GM19023 (cell line): ENCODE measurements at regions not wholly inside any gene's neighbourhood (a gene's known extent, or its start where the extent isn't known, plus 50 kb on each side); places are given as distances from the start of the nearest gene placed in this dataset.

ENCODE experiments used
- ATAC-seq: cut with Tn5 transposase; IDR thresholded peaks from one replicate; pipeline ENCODE4 v1.9.1; 2021; ENCODE audit warnings: mild to moderate bottlenecking, moderate library complexity; ENCODE audit not compliant: unreplicated experiment

DNA sequence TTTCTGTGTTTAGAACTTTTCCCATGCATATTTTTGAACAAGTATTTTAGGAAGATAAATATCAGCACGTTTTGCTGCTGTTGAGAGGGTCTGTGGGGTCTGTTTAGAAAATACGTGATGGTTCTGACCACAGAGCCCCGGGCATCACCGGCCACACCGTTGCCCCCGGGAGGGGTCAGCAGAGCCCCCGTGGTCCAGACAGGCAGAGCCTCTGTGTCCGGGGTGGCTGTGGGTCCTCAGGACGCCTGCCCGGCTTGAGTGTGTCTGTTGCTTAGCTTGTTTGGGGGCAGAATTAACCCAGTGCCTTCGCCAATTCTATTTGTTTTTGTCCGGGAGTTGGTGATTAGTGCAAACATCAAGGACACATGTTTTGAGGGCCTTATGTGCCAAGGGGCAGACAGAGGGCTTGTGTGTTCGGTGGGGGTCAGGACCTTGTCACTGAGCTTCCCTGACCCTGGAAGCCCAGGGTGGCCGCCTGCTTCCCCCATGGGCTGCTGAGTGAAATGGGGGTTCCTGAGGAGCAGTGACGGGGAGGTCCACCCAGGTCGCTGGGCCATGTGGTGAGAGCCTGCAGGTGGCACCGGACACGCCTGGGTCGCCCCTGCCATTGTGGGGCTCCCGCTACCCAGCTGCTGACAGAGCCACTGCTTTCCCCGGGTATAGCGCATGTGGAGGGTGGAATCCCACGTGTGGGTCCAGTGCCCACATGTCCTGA is 122.2 kb downstream of the SIK1 start:
- ATAC-seq = no peak

DNA sequence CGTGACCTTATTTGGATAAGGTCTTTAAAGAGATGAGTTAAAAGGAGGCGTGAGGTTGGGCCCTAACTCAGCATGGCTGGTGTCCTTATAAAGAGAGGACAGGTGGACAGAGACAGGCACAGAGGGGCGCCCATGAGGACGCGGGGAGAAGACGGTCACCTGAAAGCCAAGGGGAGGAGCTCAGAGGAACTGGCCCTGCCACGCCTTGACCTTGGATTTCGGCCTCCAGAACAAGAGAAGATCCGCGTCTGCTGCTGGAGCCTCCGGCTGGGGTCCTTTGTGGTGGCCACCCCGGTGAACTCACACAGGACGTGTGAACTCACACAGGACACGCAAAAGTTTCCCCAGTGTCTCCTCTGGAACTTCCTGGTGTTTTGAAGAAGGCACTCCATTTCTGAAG is 122.7 kb downstream of the SIK1 start:
- no peak for ATAC-seq

DNA sequence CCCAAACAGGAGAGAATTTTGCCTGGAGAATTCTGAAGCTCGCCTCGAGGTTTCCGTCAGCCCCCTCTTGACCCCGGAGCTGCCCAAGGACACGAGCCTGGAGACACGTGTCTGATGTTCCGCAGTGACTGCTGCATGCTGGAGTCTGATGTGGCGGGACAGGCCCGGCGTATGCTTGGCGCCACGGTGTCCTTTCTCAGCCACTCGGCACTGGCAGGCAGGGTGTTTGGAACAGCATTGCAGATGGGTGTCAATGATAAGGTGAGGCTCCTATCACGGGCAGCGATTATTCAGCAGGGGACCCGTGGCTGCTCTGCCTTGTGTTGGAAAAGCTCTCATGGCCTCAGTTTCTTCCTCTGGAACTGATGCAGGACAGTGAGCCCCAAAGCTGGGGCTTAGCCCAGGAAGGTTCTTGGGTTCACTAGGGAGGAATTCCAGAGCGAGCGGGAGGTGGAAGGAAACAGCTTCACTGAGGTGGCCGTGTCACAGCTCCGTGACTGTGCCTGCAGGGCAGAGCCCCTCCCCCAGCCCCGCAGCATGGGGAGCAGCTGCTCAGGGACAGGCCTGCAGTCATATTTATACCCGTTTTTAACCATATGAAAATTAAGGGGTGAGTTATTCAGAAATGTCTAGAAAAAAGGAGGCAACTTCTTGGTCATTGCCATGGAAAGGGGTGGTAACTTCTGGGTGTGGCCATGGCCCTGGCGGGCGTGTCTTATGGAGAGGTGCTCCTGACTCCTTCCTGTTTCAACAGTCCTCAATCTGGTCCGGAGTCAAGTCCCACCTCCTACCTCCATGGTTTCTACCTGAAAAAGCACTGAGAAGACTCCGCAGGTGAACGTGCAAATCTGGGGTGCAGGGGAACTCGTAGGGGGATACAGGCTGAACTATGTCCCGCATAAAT is 123.4 kb downstream of the SIK1 start:
- ATAC-seq = no peak

DNA sequence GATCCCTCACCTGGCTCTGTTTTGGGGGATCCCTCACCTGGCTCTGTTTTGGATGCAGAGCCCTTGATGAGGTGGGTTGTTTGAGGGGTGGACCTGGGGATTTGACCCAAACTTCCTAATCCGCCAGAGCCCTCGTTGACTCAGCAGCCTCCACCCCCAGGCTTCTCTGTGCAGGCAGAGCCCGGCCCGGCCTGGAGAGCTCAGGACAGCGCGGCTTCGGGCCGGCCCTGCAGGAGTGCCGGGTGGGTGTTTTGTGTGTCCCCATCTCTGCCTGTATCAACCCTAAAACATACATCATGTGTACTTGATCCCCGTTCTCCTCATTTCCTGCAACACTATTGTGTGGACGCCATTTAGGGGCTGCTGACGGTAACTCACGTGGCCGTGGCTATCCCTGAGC is 124.2 kb downstream of the SIK1 start:
- no peak for ATAC-seq

DNA sequence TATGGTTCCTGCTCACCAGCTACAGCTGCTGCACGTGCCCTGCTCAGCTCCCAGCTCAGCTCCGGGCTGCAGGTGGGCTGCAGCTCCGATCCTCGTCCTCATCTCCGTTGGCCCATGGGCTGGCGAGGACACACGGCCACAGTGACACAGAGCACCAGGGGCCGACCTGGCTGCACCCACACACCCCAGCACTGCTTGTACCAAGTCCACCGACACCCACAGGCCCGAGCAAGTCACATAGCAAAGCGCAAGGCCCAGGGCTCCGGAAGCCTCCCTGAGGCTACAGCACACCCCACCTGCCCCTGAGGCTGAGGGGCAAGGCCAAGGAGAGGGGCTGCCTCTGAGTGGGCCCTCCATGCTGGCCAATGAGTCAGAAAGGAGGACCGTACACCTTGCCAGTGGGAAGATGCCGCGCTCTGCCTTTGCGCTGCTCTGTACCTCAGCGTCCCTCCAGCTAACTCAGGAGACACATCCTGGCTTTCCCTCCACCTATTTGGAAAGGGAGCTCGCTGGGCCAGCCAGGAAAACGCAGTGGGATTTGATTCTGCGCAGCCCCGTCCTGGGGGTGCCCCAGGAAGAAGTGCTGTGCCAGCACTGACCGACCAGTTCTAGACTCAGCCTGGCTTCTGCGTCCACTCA is 124.8 kb downstream of the SIK1 start:
- ATAC-seq = no peak

DNA sequence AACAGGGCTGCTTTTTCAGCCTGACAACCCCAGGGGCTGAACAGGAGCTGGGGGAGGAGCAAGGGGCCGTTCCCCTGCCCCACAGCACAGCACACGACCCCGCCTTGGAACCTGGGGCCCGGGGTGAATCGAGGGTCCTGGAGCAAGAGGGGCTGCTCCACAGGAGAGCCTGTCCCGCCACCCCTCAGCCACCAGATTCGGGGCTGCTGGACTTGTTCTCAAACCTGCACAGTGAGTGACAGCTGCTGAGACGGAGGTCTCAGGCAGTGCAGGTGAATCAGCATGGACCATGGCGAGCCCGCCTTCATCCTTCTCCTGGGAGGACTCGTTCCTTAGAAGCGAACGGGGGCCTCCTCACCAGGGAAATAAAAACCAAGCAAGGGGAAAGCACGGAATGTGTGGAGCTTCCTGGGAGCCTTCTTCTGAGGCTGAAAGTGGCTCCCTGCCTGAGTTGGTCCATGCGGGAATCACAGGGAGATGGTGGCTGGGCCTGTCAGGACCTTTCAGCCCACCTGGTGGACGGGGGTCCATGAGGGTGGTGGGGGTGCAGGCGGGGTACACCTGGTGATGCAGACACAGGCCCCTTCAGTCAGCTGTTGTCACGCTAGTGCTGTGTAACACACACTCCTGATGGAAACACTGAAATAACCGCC is 125.4 kb downstream of the SIK1 start:
- ATAC-seq = no peak

DNA sequence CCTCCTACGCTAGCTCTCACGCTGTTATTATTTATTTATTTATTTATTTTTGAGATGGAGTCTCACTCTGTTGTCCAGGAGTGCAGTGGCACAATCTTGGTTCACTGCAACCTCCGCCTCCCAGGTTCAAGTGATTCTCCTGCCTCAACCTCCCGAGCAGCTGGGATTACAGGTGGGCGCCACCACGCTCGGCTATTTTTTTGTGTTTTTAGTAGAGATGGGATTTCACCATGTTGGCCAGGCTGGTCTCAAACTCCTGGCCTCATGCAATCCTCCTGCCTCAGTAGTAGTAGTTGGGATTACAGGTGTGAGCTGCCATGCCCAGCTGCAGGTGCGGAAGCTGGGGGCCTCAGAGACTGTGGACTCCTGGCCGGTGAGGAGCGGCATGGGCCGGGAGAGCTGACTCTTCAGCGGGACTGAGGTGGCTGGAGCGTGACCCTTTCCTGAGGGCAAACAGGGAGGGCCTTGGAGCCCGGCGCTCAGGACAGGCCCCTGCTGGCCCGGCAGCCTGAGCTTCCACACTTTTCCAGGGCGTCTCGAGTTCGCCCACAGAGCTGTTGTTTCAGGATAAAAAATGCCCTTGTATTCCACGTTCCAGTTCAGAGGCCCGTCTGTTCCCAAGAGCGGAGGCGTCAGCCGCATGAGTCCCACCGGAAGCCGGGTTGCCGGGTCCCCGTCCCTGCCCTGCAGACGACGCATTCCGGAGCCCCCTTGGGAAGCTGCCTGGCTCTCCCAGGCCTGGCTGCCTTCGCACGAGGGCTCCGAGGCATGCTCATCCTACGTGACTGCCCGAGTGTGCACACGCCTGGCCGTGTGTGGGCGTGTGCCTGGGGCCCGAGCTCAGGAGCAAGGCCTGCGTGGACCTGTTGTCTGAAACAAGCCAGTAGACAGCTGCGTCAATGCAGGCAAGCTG is 126.2 kb downstream of the SIK1 start:
- no peak for ATAC-seq

DNA sequence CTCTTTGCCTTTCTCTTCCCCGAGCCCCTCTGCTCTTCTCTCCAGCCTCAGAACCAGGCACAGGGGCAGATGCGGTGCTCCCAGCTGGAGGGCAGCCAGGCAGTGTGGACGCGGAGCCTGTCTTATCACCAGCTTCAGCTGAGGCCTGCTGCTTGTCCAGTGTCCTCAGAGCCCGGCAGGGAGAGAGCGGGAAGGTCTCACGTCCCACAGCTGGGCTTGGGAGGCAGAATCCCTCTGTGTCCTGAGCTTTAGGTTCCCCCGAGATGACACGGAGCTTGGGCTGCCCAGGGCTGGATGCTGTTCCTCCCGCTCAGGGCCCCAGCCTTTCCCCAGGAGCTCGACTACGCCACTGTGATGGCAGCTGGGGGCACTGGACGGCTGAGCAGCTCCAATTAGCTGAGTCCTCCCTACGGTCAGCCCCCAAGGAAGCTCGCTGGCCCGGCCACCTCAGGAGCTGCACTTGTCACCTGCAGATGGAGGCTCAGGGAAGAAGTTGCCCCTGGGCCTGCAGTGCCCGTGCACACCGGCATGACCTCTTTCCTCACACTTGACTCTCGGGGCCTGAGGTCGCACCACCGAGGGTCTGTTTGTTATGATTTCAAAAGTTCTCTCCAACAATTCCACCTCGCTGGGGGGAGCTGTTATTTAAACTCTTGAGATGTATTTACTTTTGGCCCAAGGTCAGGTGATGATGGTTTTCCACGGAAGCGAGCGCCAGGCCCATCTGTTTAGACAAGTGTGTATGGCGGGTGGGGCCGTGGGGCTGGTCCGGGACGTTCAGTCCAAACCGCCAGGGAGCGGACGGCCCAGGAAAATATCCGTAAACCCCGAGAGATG is 127.3 kb downstream of the SIK1 start:
- ATAC-seq = no peak

DNA sequence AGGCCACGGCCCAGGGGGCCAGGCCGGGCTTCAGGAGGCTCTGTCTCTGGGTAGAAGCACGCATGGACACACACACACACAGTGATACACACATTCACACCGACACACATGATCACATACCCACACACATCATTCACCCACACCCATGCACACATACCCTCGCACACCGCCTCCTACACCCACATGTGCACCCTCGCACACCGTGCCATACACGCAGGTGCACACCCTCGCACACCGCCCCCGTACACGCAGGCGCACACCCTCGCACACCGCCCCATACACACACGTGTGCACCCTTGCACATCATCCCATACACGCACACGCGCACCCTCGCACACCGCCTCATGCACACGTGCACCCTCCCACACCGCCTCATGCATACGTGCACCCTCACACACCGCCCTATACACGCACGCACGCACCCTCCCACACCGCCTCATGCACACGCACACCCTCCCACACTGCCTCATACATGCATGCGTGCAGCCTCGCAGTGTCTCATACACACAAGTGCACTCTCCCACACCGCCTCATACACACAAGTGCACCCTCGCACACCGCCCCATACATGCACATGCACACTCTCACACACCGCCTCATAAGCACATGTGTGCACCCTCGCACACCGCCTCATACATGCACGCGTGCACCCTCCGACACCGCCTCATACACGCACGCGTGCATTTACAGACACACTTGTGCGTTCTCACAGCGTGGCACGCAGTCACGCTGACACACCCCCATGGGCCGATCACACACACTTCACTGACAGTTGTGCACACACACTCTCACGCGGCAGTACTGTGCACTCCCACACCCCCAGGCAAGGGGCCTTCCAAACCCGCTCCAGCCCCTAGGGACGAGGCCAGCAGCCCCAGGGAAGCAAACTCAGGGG is 128.1 kb downstream of the SIK1 start:
- no peak for ATAC-seq

DNA sequence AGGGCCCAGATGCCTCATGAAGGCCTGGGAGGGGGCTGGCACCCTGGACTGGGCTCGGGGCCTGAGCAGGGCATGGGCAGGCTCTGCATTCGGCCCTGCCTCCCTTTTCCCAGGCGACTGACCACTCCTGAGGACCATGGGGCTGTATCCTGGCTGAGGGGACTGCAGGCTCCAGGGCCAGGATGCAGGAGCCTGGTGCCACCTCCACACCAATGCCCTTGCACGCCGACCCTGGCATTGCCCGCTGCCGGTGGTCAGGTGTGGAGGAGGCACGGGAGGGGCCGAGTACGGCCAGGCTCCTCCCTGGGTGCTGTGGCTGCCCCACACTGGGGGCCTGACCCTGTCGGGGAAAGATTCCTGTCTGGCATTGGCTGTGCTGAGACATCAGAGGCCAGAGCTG is 128.9 kb downstream of the SIK1 start:
- ATAC-seq = no peak

DNA sequence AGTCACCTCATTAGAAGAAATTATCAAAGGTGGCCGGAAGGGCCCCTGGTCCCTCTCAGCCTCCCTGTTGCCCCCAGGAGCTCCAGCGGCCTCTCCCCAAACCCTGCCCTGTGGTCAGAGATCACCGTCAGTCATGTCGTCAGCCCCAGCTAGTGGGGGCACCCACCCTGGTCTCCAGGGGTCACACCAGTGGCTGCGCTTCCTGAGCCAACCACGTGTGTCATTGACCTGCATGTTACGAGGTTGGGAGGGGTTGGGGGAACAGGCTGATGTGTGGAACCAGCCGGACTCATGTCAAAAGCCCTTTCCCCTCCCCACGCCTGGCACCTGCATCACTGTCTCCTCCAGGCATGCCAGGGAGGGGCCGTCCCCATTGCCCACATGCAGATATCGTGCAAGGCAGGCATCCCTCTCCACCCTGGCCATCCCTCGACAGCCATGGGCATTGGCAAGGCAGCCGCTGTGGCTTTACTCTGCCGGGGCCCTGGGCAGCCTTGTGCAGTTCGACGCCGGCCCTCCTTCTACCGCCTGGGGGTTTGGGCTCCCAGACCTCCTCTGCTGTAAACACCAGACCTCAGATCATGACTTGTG is 128.7 kb downstream of the CRYAA start:
- no peak for ATAC-seq

DNA sequence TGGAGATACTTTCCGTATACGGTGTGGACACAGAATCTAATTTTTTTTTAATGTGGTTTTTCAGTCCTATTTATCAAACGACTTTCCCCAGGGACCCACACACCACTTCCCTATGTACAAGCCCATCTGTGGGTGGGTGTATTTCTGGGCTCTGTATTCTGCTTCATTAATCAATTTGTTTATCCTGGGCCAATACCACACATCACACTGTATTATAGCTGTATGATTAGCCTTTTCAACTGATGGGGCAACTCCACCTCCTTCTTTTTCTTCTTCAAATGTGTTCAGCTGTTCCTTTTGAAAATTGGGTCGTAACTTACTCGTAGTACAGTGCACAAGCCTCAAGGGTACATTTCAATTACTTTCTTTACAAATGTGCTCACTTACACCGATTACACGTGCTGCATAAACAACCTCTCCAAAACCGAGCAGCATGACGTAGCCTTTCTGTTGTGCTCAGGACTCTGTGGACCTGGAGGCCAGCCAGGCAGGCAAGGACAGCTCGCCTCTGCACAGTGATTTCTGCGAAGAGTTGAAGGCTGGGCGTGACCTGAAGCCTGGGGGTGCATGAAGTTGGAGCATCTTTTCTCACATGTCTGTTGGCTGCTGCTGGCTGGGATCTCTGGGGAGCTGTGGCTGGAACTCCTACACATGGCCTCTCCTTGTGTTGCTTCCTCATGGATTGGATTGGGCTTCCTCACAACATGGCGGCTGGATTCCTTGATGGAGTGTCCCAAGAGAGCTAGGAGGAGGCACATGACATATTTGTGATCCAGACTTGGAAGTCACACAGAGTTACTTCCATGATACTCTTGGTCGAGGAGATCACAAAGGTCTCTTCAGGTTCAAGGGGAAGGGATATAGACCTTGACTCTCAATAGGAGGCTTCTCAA is 126.5 kb downstream of the CRYAA start:
- no peak for ATAC-seq

DNA sequence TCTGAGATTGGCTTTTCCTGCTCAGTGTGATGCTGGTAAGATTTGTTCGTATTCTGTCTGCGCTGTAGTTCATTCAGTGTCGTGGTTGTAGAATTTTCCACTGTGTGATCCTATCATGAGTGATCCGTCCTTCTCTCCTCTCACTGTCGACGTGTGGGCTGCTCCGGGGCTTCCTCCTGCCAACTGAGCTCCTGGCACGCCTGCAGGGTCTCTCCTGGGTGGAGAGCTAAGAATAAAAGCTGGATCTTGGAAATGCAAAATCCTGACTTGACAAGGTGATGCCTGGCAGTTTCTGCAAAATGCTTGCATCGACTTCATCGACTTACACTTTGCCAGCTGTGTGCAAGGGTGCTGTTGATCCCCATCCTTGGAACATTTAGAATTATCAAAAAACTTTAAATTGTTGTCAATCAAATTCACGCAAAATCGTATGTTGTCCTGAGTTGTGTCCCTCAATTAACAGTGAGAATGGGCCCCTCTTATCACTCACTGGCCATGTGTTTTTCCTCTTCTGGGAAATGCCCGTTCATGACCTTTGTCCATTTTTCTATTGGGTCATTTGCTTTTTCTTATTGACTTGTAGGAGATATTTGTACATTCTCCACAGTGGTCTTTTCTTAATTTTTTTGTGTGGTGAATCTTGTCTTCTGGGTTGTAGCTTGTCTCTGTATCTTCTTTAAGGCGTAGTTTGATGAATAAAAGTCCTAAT is 125.5 kb downstream of the CRYAA start:
- no peak for ATAC-seq

DNA sequence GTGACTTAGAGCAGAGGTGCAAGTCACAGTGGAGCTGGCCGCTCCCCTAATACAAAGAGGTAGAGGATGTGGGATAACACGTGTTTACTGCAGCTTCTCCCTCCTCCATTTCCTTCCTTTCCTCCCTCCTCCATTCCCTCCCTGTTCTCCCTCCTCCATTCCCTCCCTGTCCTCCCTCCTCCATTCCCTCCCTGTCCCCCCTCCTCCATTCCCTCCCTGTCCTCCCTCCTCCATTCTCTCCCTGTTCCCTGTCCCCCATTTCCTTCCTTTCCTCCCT is 124.0 kb downstream of the CRYAA start:
- no peak for ATAC-seq

DNA sequence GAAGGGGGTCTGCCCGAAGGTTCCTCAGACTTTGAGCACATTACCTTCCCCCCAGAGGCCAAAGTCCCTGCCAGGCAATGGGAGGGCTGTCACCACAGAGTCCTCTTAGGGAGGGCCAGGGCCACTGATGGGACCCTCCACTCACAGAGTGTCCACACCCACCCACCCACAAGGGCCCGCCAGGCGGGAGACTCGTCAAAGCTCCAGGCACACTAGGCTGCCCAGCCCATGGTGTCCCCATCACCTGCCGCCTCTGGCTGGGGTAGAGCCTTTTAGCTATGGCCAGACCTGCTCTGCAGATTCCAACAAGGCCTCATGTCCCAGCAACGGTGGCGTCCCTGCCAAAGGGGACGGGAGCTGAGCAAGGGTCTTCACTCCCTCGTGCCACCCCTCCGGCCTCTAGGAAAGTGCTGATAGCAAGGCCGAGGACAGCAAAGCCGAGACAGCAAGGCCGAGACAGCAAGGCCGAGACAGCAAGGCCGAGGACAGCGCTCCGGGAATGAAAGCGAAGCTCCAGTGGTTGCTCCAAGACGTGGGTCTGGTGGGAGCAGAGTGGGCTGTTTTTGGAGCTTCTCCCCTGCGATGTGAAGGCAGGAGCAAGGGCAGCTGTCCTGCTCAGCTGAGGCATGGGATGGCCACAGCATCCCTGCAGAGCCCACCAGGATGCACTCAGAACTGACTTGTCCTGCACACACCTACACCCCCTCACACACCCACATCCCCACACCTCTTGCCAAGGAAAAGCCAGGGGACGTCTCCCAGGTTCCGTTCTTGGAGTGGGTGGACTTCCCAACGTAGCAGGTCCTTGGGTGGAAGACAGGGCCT is 123.4 kb downstream of the CRYAA start:
- no peak for ATAC-seq
